ENCODE measurements at regions not wholly inside any gene's neighbourhood (a gene's known extent, or its start where the extent isn't known, plus 50 kb on each side); places are given as distances from the start of the nearest gene placed in this dataset.

DNA sequence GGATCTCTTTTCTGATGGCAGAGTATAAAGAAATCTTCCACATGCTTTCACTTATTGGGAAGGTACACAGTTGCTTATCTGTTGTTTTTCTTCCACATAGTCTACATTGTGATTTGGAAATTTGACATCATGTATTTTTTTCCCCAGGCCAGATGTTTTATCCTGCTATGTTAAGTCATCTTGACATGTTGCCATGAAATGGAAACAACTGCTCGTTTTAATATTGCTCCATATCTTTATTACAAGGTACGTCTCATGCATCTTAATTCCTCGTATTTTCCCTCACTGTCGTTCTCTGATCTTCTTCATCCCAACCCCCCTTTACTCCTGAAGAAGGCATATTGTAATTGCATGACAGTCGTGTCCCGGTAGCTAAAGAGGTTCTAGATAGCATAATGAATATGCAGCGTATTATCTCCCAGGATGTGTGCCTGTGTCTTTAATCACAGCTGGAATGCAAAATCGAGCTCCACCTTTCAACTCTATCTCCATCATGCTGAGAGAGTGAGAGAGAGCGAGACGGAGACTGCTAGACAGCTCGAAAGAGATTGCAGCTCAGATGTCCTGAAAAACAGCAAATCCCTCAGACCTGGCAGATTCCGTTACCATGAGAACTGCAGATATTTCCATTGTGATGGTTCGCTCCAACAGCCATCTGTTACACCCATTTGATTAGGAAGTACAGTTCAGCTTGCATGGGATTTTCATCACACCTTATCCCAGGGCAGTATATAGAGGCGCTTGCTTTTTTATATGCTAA, 281.7 kb downstream of the TMEM38B start:
- TF ChIP-seq, protein P1, sequence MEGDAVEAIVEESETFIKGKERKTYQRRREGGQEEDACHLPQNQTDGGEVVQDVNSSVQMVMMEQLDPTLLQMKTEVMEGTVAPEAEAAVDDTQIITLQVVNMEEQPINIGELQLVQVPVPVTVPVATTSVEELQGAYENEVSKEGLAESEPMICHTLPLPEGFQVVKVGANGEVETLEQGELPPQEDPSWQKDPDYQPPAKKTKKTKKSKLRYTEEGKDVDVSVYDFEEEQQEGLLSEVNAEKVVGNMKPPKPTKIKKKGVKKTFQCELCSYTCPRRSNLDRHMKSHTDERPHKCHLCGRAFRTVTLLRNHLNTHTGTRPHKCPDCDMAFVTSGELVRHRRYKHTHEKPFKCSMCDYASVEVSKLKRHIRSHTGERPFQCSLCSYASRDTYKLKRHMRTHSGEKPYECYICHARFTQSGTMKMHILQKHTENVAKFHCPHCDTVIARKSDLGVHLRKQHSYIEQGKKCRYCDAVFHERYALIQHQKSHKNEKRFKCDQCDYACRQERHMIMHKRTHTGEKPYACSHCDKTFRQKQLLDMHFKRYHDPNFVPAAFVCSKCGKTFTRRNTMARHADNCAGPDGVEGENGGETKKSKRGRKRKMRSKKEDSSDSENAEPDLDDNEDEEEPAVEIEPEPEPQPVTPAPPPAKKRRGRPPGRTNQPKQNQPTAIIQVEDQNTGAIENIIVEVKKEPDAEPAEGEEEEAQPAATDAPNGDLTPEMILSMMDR (IDR thresholded peaks at IDR 0.05; ENCODE audit: low read depth, low read length) = no peak
- no peak for TF ChIP-seq MYC (IDR thresholded peaks at IDR 0.05; ENCODE audit: low read depth, low read length)
- TF ChIP-seq, protein P2, sequence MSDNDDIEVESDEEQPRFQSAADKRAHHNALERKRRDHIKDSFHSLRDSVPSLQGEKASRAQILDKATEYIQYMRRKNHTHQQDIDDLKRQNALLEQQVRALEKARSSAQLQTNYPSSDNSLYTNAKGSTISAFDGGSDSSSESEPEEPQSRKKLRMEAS (IDR thresholded peaks at IDR 0.05; ENCODE audit: low read depth, low read length) = no peak
- no peak for TF ChIP-seq POLR2A (IDR thresholded peaks at IDR 0.05; ENCODE audit: extremely low read depth, insufficient read length)
- no peak for DNase-seq (ENCODE audit: low read depth)
- no peak overlapping the region for H3K4me3 ChIP-seq (ENCODE audit: low read depth, low read length)

DNA sequence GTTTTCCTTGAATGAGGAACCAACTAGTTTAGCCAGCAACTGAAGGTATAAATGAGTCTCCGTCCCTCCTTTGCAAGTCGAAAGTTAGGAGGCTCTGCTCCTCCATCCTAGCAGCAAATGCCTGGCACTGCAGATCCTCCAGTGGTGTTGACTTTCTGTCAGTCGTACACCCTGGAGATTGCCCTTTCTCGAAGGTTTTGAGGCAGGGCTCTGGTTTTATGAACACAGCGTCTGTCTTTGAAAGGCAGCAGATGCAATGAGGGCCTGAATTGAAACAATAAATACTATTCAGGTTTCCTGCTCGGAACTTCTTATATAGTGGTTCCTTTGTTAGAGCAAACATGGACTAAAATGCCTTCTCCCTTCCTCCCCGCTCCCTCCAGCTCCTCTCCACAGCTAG, 284.0 kb downstream of the TMEM38B start:
- DNase-seq (ENCODE audit: low read depth) = no peak
- no peak overlapping the region for H3K4me3 ChIP-seq (ENCODE audit: low read depth, low read length)
- TF ChIP-seq POLR2A (IDR thresholded peaks at IDR 0.05; ENCODE audit: extremely low read depth, insufficient read length) = no peak
- TF ChIP-seq, protein P1 (IDR thresholded peaks at IDR 0.05; ENCODE audit: low read depth, low read length) = no peak
- TF ChIP-seq, protein P2 (IDR thresholded peaks at IDR 0.05; ENCODE audit: low read depth, low read length) = no peak
- TF ChIP-seq MYC (IDR thresholded peaks at IDR 0.05; ENCODE audit: low read depth, low read length) = no peak

DNA sequence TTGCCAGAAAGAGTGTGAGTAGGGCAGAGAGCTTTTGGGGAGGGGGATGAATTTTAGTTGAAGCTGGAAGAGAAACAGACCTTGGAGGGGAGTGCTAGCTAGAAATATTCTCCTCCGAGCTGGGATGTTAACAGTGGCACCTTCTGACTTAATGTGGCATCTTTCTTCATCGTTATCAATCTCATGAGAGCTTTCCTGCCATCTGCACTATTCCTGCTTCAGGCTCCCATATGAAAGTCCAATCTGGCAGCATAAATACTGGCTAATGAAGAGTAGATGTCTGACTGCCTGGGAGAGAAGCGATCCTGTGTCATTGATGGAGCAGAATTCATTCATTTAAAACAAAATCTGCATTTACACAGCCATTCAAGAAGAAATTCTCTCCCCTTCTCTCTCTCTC, 284.5 kb downstream of the TMEM38B start:
- DNase-seq (ENCODE audit: low read depth) = no peak
- no peak overlapping the region for H3K4me3 ChIP-seq (ENCODE audit: low read depth, low read length)
- TF ChIP-seq POLR2A (IDR thresholded peaks at IDR 0.05; ENCODE audit: extremely low read depth, insufficient read length) (no peak), MYC (IDR thresholded peaks at IDR 0.05; ENCODE audit: low read depth, low read length) (no peak)
- TF ChIP-seq, protein P1 (IDR thresholded peaks at IDR 0.05; ENCODE audit: low read depth, low read length) = no peak
- TF ChIP-seq, protein P2 (IDR thresholded peaks at IDR 0.05; ENCODE audit: low read depth, low read length) = no peak

DNA sequence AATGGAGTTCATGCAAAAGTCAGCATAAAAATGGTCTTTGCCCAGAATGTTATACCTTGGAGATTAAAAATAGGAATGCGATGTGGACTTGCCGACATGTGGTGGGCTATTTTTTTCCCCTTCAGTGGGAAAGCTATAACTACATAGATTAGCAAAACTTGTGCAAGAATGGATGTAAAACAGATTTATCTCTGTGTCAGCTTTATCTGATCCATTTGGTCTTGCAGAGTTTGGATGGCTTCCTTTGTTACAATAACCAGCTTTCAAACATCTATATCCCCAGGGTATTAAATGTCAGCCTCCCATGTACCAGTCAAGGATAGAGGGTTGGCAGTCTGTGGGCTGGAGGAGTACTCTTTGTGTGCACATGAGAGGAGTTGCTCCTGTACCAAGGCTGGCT, 284.9 kb downstream of the TMEM38B start:
- no peak overlapping the region for H3K4me3 ChIP-seq (ENCODE audit: low read depth, low read length)
- no peak for TF ChIP-seq MYC (IDR thresholded peaks at IDR 0.05; ENCODE audit: low read depth, low read length)
- TF ChIP-seq, protein P1 (IDR thresholded peaks at IDR 0.05; ENCODE audit: low read depth, low read length) = no peak
- TF ChIP-seq POLR2A (IDR thresholded peaks at IDR 0.05; ENCODE audit: extremely low read depth, insufficient read length) = no peak
- TF ChIP-seq, protein P2 (IDR thresholded peaks at IDR 0.05; ENCODE audit: low read depth, low read length) = no peak
- DNase-seq (ENCODE audit: low read depth) = no peak

DNA sequence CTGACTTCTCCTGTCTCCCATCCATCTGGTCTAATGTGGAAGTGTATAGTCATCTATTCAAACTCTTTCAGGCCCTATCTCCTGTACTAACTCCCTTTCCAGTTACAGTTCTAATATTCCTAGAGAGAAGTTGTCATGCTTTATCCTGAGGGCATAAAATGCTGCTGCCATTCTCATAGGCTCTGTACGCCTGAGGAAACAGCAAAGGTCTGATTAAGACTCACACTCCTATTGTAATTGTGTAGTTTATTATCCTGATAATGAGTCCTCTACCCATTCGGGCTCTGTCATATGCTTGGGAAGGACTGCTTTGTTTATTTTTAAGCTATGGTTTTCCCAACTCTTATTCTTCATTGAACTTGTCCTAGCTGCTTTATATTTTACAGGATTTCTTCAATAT, 290.4 kb downstream of the TMEM38B start:
- no peak overlapping the region for H3K4me3 ChIP-seq (ENCODE audit: low read depth, low read length)
- TF ChIP-seq, protein P1 (IDR thresholded peaks at IDR 0.05; ENCODE audit: low read depth, low read length) = no peak
- no peak for TF ChIP-seq MYC (IDR thresholded peaks at IDR 0.05; ENCODE audit: low read depth, low read length)
- no peak for TF ChIP-seq POLR2A (IDR thresholded peaks at IDR 0.05; ENCODE audit: extremely low read depth, insufficient read length)
- TF ChIP-seq, protein P2 (IDR thresholded peaks at IDR 0.05; ENCODE audit: low read depth, low read length) = no peak
- no peak for DNase-seq (ENCODE audit: low read depth)

All from NB4 (cell line).